ENCODE measurements at regions not wholly inside any gene's neighbourhood (a gene's known extent, or its start where the extent isn't known, plus 50 kb on each side); places are given as distances from the start of the nearest gene placed in this dataset.

DNA sequence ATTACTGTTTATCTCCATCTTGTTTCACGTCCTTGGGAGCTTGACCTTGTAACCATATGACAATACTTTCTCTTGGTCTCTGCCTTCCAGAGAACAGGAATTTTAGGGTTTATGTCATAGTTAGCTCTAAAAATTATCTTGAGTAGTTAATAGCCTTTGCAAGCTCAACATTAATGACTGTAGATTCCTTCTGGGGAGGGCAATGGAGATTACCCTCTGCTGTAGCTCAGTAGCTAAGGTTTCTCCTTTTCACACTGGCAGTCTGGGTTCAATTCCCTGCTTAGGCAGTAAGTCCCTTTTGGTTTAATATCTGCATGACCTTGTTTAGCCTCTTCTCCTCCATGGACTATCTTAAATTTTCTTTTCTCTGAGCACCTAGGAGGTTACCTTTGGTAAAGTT lies 181.7 kb upstream of the GPR101 start:
- TF ChIP-seq, protein P1, sequence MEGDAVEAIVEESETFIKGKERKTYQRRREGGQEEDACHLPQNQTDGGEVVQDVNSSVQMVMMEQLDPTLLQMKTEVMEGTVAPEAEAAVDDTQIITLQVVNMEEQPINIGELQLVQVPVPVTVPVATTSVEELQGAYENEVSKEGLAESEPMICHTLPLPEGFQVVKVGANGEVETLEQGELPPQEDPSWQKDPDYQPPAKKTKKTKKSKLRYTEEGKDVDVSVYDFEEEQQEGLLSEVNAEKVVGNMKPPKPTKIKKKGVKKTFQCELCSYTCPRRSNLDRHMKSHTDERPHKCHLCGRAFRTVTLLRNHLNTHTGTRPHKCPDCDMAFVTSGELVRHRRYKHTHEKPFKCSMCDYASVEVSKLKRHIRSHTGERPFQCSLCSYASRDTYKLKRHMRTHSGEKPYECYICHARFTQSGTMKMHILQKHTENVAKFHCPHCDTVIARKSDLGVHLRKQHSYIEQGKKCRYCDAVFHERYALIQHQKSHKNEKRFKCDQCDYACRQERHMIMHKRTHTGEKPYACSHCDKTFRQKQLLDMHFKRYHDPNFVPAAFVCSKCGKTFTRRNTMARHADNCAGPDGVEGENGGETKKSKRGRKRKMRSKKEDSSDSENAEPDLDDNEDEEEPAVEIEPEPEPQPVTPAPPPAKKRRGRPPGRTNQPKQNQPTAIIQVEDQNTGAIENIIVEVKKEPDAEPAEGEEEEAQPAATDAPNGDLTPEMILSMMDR (IDR thresholded peaks at IDR 0.05; ENCODE audit: low read depth, low read length): no peak
- no peak overlapping the region for H3K4me3 ChIP-seq (ENCODE audit: low read depth, low read length)

DNA sequence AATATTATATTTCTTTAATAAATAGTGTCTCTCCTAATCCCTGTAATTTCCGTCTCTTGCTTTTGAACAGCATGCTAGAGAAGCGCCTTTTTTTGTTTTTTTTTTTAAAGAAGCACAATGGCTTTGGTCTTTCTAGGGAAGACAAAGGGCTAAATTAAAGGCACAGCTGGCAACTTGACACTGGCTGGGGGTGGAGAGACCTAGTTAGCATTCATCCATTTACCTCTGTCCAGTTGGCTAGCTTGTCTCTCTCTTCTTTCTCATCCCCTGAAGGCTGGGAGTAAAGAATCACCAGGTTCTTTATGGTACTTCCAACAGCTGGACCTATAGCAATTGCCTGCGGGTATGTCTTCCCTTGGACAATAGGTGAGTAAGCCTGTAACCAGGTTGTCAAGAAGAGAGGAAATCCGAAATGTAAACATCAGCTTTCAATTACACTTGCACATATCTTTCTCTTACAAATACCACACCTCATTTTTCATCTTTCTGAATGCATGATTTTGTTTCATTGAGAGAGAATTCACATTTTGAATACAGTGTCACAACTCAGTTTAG lies 178.4 kb upstream of the GPR101 start:
- H3K4me3 ChIP-seq (ENCODE audit: low read depth, low read length): no peak overlapping the region
- TF ChIP-seq, protein P1 (IDR thresholded peaks at IDR 0.05; ENCODE audit: low read depth, low read length): no peak

DNA sequence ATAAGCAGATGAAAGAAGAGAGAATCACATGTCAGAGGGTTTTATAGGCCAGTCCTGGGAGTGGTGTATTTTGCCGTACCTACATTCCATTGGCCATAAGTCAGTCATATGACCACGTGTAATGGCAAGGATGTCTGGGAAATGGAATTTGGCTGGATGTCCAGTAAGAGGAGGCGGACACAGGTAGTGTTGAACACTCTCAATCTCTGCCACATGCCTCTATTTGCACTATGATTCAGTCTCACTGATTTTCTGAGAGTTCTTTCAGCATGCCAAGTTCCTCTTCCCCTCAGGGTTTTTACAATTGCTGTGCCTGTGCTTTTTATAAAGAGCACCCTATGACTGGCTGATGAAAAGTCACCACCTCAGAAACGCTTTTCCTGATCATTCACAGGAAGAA lies 164.2 kb upstream of the GPR101 start:
- TF ChIP-seq, protein P1 (IDR thresholded peaks at IDR 0.05; ENCODE audit: low read depth, low read length): no peak
- no peak overlapping the region for H3K4me3 ChIP-seq (ENCODE audit: low read depth, low read length)

GRCh38 chrX:137195991-137196390 lies 162.2 kb upstream of the GPR101 start:
- TF ChIP-seq, protein P1 (IDR thresholded peaks at IDR 0.05; ENCODE audit: low read depth, low read length): no peak
- no peak overlapping the region for H3K4me3 ChIP-seq (ENCODE audit: low read depth, low read length)

DNA sequence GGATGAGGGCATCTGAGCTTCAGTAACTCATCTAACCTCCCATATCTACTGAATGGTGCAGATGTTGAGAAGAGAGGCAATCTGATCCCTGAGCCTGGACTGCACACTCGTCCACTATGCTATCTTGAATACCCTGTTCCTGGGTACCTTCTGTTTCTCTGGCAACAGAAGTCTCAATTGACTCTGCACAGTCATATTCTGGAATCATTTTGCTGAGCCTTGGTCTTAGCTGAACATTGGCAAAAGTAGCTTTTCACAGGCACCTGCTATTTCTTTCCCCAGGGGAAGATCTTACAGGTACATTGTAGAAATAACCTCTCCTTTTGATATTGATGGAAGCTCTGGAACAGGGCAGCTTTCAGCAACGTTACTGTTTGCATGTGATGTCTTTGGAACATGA lies 161.5 kb upstream of the GPR101 start:
- no peak overlapping the region for H3K4me3 ChIP-seq (ENCODE audit: low read depth, low read length)
- TF ChIP-seq, protein P1 (IDR thresholded peaks at IDR 0.05; ENCODE audit: low read depth, low read length): no peak

GRCh38 chrX:137194164-137194563 lies 160.4 kb upstream of the GPR101 start:
- TF ChIP-seq, protein P1 (IDR thresholded peaks at IDR 0.05; ENCODE audit: low read depth, low read length): no peak

DNA sequence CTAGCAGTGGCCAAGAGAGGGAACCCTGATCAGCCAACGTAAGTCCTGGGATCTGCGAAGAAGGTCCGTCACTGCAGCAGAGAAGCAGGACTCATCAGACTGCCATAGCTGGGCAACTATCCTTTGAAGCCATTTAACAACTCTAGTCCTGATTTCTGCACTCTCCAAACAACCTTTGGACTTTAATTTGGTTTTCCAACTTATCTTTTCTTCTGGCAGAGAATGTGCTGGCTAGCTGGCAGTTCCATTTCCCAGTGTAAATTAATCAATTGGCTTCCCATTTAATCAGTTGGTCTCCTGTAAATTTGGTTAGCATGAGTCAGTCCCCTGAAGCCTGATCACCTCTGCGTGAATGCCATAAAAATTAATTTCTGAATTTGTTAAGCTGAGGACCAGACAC lies 153.7 kb upstream of the GPR101 start:
- TF ChIP-seq, protein P1 (IDR thresholded peaks at IDR 0.05; ENCODE audit: low read depth, low read length): no peak
- H3K4me3 ChIP-seq (ENCODE audit: low read depth, low read length): no peak overlapping the region

More at GRCh38 chrX:137194164-137194563, 160.4 kb upstream of the GPR101 start:
- H3K4me3 ChIP-seq (ENCODE audit: low read depth, low read length): no peak overlapping the region
